DND-41 (cell line): ENCODE measurements at regions not wholly inside any gene's neighbourhood (a gene's known extent, or its start where the extent isn't known, plus 50 kb on each side); places are given as distances from the start of the nearest gene placed in this dataset.

Experiments used
- CTCF ChIP-seq: IDR thresholded peaks from 2 replicates; pipeline ENCODE4 v1.5.1; 2012; ENCODE audit warnings: borderline replicate concordance, low read length, moderate library complexity, mild to moderate bottlenecking; ENCODE audit not compliant: poor library complexity, severe bottlenecking; ENCODE audit errors: extremely low read depth
- EZH2 ChIP-seq: IDR thresholded peaks from 3 replicates; pipeline ENCODE4 v1.6.1; 2012; ENCODE audit warnings: borderline replicate concordance, low read depth, mild to moderate bottlenecking, moderate library complexity, low read length, inconsistent platforms; ENCODE audit not compliant: severe bottlenecking

DNA sequence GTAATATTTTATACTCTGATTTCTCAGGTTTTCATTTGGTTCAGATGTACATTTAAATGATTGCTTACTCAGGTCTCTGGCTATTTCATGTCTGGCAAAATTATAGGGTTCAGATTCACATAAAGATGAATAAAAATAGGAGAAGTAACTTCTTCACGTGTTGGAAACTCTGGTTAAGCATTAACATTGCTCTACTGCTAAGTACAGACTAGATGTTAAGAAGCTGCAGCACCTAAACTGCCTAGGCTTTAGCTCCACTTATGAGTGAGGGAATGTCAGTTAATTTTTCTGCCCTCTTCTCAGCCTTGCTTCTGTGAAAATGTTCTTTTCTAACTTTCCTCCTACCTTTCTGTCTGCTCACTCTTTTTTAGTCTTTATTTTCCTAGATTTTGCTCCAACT is 361.2 kb downstream of the ARAP2 start:
- TF ChIP-seq CTCF (no peak), EZH2 (no peak)
